HG02938 (cell line): ENCODE measurements at regions not wholly inside any gene's neighbourhood (a gene's known extent, or its start where the extent isn't known, plus 50 kb on each side); places are given as distances from the start of the nearest gene placed in this dataset.

ENCODE experiments used
- ATAC-seq: cut with Tn5 transposase; IDR thresholded peaks from one replicate; pipeline ENCODE4 v1.9.1; 2021; ENCODE audit warnings: mild to moderate bottlenecking, moderate library complexity; ENCODE audit not compliant: unreplicated experiment

DNA sequence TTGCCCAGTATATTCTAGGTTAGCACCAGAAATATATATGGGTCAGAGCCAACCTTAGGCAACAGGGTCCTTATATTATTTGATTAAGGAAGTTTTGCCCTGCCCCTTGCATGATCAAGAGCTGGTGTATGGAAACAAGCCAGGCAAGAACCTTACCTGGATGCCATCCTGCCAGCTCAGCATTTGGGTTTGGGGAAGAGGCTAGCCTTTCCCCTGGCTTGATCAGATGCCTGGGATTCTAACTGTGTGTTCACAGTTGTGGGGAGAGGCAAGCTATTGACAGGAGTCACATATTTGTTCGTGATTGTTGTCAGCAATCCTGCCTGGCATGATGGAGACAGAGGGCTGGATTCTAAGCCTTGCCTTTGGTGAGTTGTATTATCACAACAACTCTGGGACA lies 260.0 kb upstream of the DACH1 start:
- ATAC-seq, result no peak

DNA sequence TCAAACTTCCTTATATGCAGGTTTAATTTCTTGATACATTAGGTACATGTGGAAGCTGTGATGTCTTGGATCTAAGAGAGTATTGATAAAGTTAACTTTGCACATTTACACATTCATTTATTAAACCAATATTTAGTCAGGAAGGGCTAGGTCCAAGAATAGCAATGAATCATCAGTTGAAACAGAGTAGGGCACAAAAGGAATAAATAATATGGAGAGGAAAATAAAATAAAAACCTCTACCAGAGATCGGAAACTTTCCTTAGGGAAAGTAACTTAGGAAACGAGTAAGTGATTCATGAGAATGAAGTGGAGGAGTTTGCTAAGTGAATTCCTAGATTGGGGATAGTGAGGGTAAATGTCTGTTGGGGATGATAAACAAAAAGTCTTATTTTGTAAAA lies 259.4 kb upstream of the DACH1 start:
- ATAC-seq, result no peak

DNA sequence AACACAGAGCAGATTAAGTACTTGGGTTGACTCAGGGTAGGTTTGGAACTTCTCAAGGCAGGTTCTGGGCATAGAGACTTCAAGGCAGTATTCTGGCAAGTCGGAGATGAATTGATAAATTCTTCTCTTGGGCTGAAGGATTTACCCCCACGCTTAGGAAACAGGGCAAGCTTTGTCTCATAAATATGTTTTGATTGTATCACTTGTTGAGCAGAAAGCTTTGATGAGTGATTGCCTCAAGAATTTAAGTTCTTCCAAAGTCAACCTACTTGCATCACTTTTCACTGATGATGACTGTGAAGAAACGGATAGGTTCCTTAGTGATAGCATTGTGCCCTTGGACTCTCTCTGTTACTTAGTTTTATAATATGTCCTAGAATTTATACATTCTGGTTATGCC lies 258.6 kb upstream of the DACH1 start:
- no peak for ATAC-seq

DNA sequence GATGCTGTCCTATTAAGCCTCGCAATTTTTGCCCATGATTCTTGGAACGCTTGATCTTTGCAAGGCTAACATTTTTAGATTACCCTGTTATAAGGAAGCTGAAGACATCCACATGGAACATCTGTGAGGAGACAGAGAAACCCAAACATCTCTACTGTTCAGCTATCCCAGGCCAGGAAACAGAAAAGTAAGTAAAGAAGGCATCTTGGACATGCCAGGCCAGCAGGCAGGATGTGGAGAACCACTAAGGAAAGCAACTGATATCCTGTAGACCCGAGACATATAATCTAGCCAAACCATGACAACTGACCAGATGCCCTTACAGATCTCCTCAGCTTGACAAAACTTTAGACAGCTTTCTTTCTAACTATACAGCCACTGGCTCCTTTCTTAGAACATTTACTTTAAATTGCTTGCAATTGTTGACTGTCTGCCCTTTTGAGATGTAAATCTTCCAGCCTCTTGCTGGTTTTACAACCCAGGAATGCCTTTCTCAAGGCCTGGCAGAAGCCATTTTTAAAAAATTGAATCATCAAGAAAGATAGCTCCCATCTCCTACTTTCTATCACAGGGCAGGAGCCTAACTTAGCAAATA lies 255.8 kb upstream of the DACH1 start:
- ATAC-seq, result no peak

DNA sequence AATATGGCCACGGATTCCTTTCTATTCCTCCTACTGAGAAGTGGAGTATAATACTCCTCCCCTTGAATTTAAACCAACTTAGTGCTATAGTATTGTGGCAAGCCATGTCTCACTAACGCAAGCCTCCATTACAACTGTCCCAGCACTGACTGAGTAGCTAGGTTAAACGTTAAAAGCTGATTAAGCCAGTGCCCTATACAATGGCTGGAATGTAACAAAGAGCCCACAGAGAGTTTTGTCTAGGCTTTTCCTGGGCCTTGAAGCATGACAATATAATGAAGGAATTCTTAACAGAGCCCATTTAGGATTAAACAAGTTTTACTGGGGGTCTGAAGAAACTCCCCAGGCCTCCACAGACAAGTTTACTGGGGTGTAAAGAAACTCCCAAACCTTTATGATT lies 254.5 kb upstream of the DACH1 start:
- no peak for ATAC-seq

DNA sequence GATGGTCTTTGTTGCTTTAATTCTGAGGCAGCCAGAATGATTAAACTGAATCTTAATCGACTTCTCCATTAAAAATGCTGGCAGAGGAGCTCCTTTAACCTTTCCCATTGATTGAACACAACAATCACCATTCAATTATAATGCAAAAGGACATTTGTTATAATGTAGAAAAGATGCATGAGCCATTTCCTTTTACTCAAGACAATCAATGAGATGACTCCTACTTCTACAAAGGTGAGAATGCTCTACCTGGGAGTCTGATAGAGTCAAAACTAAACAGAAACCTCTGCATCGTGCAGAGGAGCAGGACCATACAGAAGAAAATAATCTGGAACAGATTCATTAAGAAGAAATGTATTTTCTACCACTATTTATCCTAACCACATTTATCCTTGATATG lies 253.6 kb upstream of the DACH1 start:
- no peak for ATAC-seq

DNA sequence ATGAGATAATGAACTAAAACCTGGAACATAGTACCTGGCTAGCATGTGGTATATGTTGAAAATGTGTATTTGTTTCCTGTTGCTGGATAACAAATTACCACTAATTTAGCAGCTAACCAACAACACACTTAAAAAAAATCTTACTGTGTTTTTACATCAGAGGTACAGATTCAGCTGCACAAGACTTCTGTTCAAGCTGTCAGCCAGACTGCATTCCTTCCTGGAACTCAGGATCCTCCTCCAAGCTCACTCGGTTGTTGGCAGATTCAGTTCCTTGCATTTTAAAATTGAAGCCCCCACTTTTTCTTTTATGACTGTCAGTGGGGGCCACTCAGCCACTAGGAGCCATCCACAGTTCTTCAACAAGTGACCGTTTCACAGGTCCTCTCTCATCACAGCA lies 246.9 kb upstream of the DACH1 start:
- ATAC-seq, result no peak

DNA sequence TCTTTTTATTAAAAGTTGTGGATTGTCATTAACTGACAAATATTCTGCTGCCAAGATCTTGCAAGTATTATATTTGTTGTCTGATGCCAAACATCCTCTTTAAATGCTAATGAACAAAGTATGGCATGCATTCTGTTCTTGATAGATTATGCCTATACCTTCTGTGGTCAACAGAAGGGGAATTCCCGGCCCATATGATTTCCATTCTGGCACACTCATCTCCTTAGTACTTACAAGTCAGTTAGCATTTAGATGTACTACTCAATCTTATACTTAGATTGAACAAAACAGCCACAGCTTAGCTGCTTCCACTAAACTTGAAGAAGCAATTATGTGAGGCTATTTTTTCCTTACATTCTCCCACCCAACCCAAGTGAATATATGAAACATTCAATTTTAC lies 246.1 kb upstream of the DACH1 start:
- ATAC-seq, result no peak

DNA sequence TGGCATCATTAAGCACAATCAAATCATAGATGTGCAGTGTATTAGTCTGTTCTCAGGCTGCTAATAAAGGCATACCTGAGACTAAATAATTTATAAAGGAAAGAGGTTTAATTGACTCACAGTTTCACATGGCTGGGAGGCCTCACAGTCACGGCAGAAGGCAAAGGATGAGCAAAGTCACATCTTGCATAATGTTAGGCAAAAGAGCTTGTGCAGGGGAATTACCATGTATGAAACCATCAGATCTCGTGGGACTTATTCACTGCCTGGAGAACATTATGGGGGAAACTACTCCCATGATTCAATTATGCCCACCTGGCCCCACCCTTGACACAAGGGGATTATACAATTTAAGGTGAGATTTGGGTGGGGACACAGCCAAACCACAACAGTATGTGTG lies 245.2 kb upstream of the DACH1 start:
- ATAC-seq, result no peak

DNA sequence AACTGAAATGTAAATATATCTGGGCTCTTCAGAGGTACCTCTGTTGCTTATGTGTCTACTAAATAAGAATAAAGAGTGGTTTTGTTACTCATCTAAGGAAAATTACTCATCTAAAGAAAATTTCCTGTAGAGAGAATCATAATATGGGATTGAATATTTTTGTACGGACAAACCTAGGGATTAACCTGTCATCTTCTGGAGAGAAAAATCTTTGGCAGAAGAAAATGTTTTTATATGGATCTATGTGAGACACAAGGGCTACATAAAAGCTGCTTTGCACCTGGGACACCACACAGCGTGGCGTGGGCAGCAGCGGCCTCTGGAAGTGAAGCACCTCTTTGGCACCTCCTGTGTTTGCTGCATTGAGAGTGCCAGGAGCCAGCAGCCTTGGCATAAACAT lies 242.9 kb upstream of the DACH1 start:
- ATAC-seq, result no peak

DNA sequence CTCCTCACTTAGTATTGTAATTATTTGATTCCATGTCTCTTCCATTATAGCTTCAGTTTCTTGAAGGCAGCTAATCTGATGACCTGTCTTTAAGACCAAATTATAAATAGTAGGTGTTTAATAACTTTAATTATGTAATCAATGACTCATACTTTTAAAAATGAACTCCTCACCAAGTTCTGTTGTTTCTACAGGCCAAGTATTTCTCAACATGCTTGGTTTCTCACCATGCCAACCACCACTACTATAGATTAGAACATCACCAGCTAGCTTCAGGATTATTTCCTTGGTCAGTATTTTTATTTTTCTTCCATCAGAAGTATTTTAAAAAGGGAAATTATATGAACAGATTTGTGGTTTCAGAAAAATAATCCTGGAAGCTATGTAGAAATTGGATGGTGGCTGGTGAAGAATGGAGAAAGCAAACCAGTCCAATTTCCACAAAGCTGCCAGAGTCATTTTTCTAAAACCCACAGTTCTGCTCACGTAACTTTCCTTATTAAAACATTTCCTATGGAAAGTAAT lies 237.7 kb upstream of the DACH1 start:
- no peak for ATAC-seq

DNA sequence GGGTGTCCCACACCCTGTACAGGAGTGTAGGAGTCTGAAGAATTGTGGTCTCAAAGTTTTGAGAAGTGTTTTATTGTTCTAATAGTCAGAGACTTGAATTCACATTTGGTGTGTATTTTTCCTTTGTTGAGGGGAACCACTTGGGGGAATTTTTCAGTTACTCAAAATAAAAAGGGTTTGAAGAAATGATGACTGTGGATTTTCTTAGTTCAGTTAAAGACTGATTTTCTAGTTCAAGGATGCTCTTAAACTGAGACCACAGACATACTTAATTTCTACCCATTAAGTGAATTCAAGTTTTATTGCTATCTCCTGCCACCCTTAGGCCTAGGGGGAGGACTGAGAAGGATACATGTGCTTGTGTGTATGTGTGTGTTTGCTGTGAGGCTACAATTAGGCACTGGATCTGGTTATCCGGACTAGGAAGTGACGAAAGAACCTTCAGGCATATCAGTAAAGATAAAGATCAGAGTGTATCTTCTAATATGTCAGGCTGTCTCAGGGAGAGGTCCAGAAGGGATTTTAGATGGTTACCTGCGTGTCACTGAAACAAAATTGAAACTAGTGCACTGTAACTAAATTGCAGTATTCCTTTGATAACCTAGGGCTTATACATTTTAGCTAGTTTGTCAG lies 234.9 kb upstream of the DACH1 start:
- no peak for ATAC-seq

DNA sequence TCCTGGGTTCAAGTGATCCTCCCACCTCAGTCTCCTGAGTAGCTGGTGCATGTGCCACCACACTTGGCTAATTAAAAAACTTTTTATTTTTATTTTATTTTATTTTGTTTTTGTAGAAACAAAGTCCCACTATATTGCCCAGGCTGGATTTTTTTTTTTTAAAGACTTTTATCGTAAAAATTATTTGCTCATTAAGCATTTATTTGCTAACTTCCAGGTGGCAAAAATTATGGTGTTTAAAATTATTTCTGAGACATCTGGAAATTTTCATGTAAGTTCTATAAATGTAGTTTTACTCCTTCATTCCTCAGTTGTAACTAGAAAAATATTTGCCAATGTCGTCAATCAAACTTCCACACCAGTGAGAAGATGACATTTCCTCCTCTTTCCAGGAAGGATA lies 233.3 kb upstream of the DACH1 start:
- ATAC-seq, result no peak

DNA sequence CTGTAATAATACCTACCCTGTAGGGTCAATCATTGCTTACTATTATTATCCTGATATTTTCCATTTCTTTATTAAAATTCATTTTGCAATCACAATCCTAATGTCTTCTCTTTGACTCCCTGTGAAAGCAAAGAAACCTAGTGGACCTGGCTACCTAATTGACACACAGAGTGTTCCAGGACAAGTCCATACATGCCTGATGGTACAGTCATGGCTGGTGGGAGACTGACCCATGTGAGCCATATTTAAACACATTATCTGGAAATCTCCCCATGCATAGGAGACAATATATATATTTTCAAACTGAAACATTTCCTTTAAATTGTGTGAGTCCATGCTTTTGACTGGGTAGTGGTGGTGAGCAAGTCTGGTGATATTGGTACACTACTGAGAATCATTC lies 230.6 kb upstream of the DACH1 start:
- no peak for ATAC-seq

DNA sequence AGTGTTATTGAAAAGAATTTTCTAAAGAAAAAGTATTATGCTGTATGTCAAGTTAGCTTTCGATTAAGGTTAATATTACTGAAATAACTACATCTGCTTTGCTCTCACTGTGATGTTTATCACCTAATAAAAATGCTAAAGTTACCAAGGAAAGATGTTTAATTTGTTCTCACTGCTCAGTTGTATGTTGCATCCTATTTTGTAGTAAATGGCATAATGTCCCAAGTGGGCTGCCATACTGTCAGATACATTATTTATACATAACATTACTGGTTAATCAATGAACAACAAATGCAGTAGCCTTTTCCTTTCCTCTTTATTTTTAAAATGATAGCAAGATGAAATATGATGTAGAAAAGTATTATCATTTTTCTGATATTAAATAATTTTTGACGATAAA lies 226.3 kb upstream of the DACH1 start:
- ATAC-seq, result no peak

DNA sequence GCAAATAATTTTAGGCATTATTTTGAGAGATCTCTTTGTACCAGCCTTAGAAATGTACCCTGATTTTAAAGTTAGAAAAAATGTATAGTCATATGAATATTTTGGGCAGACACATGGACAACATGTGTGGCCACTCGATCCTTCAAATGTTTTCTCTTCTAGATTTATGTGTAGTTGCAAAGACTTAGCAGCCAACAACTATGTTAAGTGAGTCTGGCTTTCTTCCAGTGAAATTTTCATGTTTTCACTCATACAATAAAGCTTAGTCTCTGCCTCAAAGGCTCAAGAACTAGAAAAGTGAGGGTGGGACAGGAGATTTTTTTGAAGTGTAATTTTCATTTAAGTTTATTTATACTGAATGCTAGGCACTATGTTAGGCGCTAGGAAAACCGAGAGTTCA lies 207.7 kb upstream of the DACH1 start:
- ATAC-seq, result no peak

DNA sequence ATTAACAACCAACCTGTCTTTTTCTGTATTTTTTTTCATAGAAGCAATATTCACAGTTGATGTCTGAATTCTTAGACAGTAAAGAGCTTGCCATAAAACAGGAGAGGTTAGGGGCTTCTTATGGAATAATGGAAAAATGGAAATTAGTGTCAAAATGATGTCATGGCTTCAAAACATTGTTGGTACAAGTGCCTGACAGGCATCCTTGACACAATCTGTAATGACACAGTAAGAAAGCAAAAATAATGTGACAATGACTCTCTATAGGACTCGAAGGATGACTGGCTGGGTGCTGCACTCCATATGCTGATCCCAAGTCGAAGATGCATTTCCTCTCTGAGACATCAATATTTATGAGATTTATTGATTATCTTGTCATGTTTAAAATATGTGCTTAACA lies 205.3 kb upstream of the DACH1 start:
- ATAC-seq, result no peak

DNA sequence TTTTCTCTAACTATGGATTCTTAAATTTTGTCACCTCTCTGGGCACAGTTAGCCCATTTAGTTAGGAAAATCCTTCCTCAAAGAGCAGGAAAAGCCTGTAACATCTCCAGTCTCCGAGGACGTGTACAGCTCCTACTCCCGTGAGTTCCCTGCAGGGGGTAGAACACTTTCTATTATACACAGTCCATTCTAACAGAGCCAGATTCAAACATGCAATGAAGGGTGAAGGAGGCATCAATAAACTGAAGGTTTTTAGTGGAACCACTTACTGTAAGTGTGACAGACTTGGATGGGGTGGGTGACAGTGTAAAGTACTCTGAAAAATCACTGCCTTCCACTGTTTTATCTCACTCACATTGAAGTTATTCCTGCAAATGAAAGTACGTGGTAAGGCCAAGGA lies 204.7 kb upstream of the DACH1 start:
- no peak for ATAC-seq

DNA sequence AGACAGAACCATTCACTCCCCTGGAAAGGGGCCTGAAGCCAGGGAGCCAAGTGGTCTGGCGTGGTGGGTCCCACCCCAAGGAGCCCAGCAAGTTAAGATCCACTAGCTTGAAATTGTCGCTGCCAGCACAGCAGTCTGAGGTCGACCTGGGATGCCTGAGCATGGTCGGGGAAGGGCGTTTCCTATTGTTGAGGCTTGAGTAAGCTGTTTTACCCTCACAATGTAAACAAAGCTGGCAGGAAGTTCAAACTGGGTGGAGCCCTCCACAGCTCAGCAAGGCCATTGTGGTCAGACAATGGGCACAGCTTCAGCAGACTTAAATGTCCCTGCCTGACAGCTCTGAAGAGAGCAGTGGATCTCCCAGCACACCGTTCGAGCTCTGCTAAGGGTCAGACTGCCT lies 195.6 kb upstream of the DACH1 start:
- no peak for ATAC-seq

DNA sequence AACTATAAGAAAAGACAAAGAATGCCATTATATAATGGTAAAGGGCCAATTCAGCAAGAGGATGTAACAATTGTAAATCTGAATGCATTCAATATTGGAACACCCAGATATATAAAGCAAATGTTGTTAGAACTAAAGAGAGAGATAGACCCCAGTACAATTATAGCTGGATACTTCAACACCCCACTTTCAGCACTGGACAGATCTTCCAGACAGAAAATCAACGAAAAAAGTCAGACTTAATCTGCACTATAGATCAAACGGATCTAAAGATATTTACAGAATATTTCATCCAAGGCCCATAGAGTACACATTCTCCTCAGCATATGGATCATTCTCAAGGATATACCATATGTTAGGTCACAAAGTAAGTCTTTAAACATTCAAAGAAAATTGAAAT lies 194.6 kb upstream of the DACH1 start:
- ATAC-seq, result no peak

DNA sequence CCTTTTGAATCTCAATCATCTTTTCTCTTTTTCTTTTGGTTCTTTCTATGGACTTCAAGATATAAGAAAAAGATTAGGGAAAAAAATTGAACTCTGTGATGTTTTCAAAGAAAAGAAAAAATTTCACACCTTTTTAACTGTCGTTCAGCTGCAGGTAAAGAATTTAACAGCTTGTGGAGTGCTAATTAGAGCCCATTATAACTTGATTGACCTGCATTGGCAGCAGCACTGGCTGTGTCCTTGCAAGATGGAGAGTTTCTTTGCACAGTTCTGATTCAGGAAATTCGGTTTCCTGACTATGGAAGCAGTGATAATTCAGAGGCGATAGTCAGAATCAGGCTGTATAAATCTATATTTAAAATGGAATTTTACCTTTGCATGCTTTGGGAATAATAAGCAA lies 183.2 kb upstream of the DACH1 start:
- ATAC-seq, result no peak

DNA sequence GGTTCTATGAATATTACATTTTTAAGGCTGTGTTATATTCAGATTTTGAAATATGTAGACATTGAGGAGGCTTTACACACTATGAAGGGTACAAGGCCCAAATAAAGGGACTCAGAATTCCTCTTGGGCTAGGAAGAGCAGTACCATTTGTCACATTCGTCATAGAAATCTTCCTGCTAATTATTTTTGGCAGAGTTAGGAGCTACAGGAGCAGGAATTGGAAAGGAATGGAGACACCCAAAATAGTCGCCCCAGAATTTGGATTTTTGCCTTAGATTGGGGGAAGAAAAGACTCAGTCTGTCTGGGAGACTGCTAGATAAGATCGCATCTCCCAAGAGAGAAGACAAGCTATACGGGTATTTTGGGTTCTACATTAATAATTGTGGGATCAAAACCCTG lies 176.4 kb upstream of the DACH1 start:
- no peak for ATAC-seq

DNA sequence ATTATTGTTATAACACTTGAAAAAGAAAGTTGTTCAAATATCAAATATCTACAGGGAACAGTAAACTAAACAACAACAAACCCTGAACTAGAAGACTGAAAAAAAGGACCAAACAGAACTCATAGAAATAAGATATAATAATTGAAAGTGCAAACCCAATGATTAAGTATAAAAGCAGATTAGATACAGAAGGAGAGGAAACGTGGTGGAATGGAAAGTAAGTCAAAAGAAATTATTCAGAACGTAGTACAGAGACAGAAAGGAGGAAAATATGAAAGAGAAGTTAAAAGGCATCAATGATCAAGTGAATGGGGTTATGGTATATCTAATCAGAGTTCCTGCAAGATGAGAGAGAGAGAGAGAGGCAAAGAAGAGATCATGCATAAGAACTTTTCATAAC lies 174.2 kb upstream of the DACH1 start:
- ATAC-seq, result no peak
